ENCODE measurements at regions not wholly inside any gene's neighbourhood (a gene's known extent, or its start where the extent isn't known, plus 50 kb on each side); places are given as distances from the start of the nearest gene placed in this dataset.
"Not testable (repeated sequence)": the region's sequence is repeated elsewhere in the genome, so short reads cannot be mapped to it uniquely, and the experiment has no call there.

GRCh38 chr18:34511879-34512278 lies 198.2 kb upstream of the DTNA start:
- TF ChIP-seq CTCF (conservative IDR thresholded peaks at IDR 0.05) (no peak), ZFX (IDR thresholded peaks at IDR 0.05) (no peak)
- H3K27ac ChIP-seq, result no peak overlapping the region

GRCh38 chr18:34514238-34514637 lies 195.9 kb upstream of the DTNA start:
- no peak for TF ChIP-seq ZFX (IDR thresholded peaks at IDR 0.05)
- no peak for TF ChIP-seq CTCF (conservative IDR thresholded peaks at IDR 0.05)
- no peak overlapping the region for H3K27ac ChIP-seq

GRCh38 chr18:34514957-34515356 lies 195.1 kb upstream of the DTNA start:
- no peak for TF ChIP-seq CTCF (conservative IDR thresholded peaks at IDR 0.05)
- no peak for TF ChIP-seq ZFX (IDR thresholded peaks at IDR 0.05)
- no peak overlapping the region for H3K27ac ChIP-seq

- H3K27ac ChIP-seq, result not testable (repeated sequence)
Measured at GRCh38 chr18:34516355-34516754, 193.7 kb upstream of the DTNA start.

GRCh38 chr18:34516996-34517395 lies 193.1 kb upstream of the DTNA start:
- H3K27ac ChIP-seq, result not testable (repeated sequence)

- H3K27ac ChIP-seq, result no peak overlapping the region
- TF ChIP-seq CTCF (conservative IDR thresholded peaks at IDR 0.05) (no peak), ZFX (IDR thresholded peaks at IDR 0.05) (no peak)
Measured at GRCh38 chr18:34521040-34521439, 189.1 kb upstream of the DTNA start.

GRCh38 chr18:34522603-34523002 lies 187.5 kb upstream of the DTNA start:
- TF ChIP-seq ZFX (IDR thresholded peaks at IDR 0.05), result no peak
- TF ChIP-seq CTCF (conservative IDR thresholded peaks at IDR 0.05), result no peak
- H3K27ac ChIP-seq, result no peak overlapping the region

GRCh38 chr18:34525244-34525643 lies 184.9 kb upstream of the DTNA start:
- TF ChIP-seq ZFX (IDR thresholded peaks at IDR 0.05) (no peak), CTCF (conservative IDR thresholded peaks at IDR 0.05) (no peak)
- H3K27ac ChIP-seq, result no peak overlapping the region

- TF ChIP-seq ZFX (IDR thresholded peaks at IDR 0.05) (no peak), CTCF (conservative IDR thresholded peaks at IDR 0.05) (no peak)
- no peak overlapping the region for H3K27ac ChIP-seq
Measured at GRCh38 chr18:34528177-34528576, 181.9 kb upstream of the DTNA start.

Data from C4-2B (cell line).